Muscle of leg (tissue), 3 donors: ENCODE measurements at regions not wholly inside any gene's neighbourhood (a gene's known extent, or its start where the extent isn't known, plus 50 kb on each side); places are given as distances from the start of the nearest gene placed in this dataset.

Source experiments
- DNase-seq: peaks from one replicate; pipeline ENCODE4 v3.0.0; 2013
- H3K27ac ChIP-seq: one replicate; pipeline ENCODE4 v1.5.1; 2013; ENCODE audit warnings: mild to moderate bottlenecking, low read length, control low read depth
- H3K27me3 ChIP-seq: one replicate; pipeline ENCODE4 v1.6.1; 2013; ENCODE audit warnings: low read length; ENCODE audit not compliant: control insufficient read depth, insufficient read depth
- H3K36me3 ChIP-seq: one replicate; pipeline ENCODE4 v1.6.1; 2013; ENCODE audit warnings: low read length; ENCODE audit not compliant: control insufficient read depth, insufficient read depth
- H3K4me1 ChIP-seq: one replicate; pipeline ENCODE4 v1.6.1; 2013; ENCODE audit warnings: low read length; ENCODE audit not compliant: control insufficient read depth, insufficient read depth
- H3K4me3 ChIP-seq: one replicate; pipeline ENCODE4 v1.5.1; 2013; ENCODE audit warnings: low read length, control low read depth
- H3K9me3 ChIP-seq: replicated peaks from 2 replicates; pipeline ENCODE4 v1.6.1; 2013; ENCODE audit warnings: low read depth, low read length; ENCODE audit not compliant: control insufficient read depth
- WGBS: methylation state at CpG from one replicate; pipeline ENCODE4 v1.1.5; 2013; ENCODE audit warnings: missing lambda C conversion rate; ENCODE audit not compliant: insufficient coverage; 5-methylcytosine and 5-hydroxymethylcytosine counted together

- no peak overlapping the region for H3K27ac ChIP-seq
- DNase-seq: no peak
- peaks cover 2% of the 10 kb centered on the region for H3K4me1 ChIP-seq
- no peaks in the 10 kb centered on the region for H3K27me3 ChIP-seq
- H3K36me3 ChIP-seq: no peaks in the 10 kb centered on the region
- WGBS: 83% methylated on average over 3 of the region's 7 CpGs
- no peaks in the 10 kb centered on the region for H3K9me3 ChIP-seq
- H3K4me3 ChIP-seq: no peak overlapping the region
Observed at GRCh38 chr1:87466621-87467020, 137.9 kb downstream of the LMO4 start.

- Histone ChIP-seq H3K4me3 (no peak overlapping the region), H3K27me3 (no peaks in the 10 kb centered on the region), H3K27ac (no peak overlapping the region), H3K4me1 (peaks cover 2% of the 10 kb centered on the region), H3K9me3 (no peaks in the 10 kb centered on the region), H3K36me3 (no peaks in the 10 kb centered on the region)
- DNase-seq: no peak
- WGBS: 86% methylated on average over 2 of the region's 4 CpGs
Observed at GRCh38 chr1:87472716-87473115, 144.0 kb downstream of the LMO4 start.

DNA sequence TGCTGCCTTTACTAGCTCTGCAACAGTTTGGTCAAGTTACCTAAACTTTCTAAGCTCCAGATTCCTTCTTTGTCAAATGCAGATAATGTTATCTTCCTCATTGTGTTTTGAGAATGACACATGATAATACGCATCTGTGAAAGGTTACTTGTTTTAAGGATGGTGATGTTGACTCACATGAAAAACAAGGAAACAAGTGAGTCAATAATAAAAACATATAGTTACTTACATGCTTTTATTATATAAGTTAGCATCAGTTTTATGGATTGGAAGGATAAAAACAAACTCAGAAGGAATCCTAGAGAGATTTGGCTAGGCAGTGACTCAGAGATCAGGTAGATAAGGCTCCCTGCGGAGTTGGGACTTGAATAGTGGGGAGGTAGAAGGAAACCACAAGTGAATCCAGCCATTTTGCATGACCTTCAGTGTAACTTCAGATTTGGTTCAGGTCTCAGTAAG, 144.6 kb downstream of the LMO4 start:
- WGBS: 89% methylated on average over 1 of the region's 2 CpGs
- DNase-seq: no peak
- no peak overlapping the region for H3K4me3 ChIP-seq
- no peaks in the 10 kb centered on the region for H3K27me3 ChIP-seq
- H3K36me3 ChIP-seq: no peaks in the 10 kb centered on the region
- peaks cover 2% of the 10 kb centered on the region for H3K4me1 ChIP-seq
- no peaks in the 10 kb centered on the region for H3K9me3 ChIP-seq
- H3K27ac ChIP-seq: no peak overlapping the region

DNA sequence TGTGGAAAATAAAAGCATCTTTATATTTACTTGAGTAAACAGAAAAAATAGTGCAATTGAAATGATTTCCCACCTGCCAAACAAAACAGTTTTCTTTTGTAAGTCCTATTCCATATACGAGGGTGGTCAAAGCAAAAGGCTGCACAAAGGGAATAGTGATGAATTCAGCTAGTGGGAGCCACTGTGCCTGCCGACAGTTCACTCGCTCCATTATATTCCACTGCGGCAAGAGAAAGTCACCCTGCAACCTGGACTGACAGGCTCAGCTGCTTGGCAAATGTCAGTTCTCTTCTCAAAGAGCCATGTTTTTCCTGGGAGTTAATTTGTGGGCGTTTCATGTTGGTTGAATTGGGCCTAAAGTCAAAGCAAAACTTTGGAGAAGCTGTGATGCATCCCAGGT, 145.4 kb downstream of the LMO4 start:
- peak; percentile 33 for DNase-seq
- Histone ChIP-seq H3K36me3 (no peaks in the 10 kb centered on the region), H3K9me3 (no peaks in the 10 kb centered on the region), H3K4me1 (peaks cover 2% of the 10 kb centered on the region), H3K27ac (no peak overlapping the region), H3K4me3 (no peak overlapping the region), H3K27me3 (no peaks in the 10 kb centered on the region)
- 52% methylated on average over 3 of the region's 5 CpGs for WGBS

GRCh38 chr1:87478231-87478630, 149.6 kb downstream of the LMO4 start:
- H3K27me3 ChIP-seq: no peaks in the 10 kb centered on the region
- peaks cover 2% of the 10 kb centered on the region for H3K4me1 ChIP-seq
- WGBS: no CpG with 5 or more reads among the region's 3 CpGs
- H3K9me3 ChIP-seq: no peaks in the 10 kb centered on the region
- no peak overlapping the region for H3K4me3 ChIP-seq
- H3K36me3 ChIP-seq: no peaks in the 10 kb centered on the region
- H3K27ac ChIP-seq: no peak overlapping the region
- peak; percentile 25 for DNase-seq

DNA sequence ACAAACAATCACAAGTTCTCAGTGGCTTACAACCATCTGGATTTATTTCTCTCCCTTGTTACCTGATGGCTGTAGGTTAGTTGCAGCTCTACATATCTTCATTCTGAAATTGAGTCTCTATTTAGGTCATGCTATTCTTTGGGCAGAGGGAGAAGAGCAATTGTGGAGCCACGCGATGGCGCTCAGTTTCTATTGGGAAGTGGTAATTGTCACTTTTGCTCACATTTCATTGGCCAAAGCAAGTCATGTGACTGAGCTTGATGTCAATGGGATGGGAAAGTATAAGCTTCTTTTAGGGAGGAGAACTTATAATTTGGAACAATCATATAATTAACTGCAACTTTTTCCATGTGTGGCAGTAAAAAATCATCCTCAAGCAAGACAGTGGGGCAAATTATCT, 166.5 kb downstream of the LMO4 start:
- H3K9me3 ChIP-seq: no peaks in the 10 kb centered on the region
- WGBS: 87% methylated on average over 3 of the region's 3 CpGs
- no peaks in the 10 kb centered on the region for H3K36me3 ChIP-seq
- H3K27ac ChIP-seq: no peak overlapping the region
- no peaks in the 10 kb centered on the region for H3K27me3 ChIP-seq
- H3K4me3 ChIP-seq: no peak overlapping the region
- no peak for DNase-seq
- no peaks in the 10 kb centered on the region for H3K4me1 ChIP-seq

DNA sequence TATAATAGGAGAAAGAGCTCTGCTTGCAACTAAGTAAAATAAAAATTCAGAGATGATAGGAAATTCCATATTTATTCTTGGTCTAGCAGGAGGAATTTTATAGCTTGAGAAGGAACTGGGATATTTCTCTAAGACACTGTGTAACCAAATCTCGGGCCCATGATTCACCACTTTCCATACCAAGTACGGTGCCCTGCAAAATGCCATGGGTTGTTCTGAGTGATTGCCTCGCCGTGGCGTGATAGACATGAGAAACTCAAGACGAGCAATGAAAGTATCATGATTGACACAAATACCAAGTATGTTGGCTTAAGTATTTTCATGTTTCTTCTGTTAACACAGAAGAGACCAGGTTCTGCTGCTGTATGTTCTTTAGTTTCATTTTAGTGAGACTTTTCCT, 167.2 kb downstream of the LMO4 start:
- Histone ChIP-seq H3K4me3 (no peak overlapping the region), H3K27ac (no peak overlapping the region)

GRCh38 chr1:87497380-87498203, 168.9 kb downstream of the LMO4 start:
- no peaks in the 10 kb centered on the region for H3K36me3 ChIP-seq
- H3K27ac ChIP-seq: no peak overlapping the region
- no CpG with 5 or more reads among the region's 1 CpG for WGBS
- H3K4me1 ChIP-seq: no peaks in the 10 kb centered on the region
- no peak for DNase-seq
- no peaks in the 10 kb centered on the region for H3K27me3 ChIP-seq
- no peak overlapping the region for H3K4me3 ChIP-seq
- H3K9me3 ChIP-seq: no peaks in the 10 kb centered on the region

More for the DNA sequence above, 167.2 kb downstream of the LMO4 start:
- Histone ChIP-seq H3K36me3 (no peaks in the 10 kb centered on the region), H3K9me3 (no peaks in the 10 kb centered on the region), H3K27me3 (no peaks in the 10 kb centered on the region), H3K4me1 (no peaks in the 10 kb centered on the region)
- no peak for DNase-seq
- 100% methylated on average over 4 of the region's 6 CpGs for WGBS

DNA sequence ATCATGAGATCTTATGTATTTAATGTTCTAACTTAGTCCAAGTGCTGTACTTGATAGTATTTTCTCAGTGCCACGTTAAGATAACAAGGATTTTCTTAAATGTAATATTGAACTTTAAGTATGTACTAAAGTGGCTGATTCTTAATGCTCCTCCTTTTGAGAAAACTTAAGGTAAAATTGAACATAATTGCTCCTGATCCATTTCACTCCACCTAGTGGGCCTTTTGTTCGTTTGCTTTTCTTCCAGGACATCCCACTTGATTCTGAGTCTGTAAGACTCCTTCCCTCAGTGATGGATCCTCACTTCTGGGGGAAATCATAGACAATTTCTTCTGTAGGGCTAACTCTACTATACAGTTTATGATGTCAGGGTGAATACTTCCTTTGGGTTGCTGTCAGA, 173.1 kb downstream of the LMO4 start:
- no peaks in the 10 kb centered on the region for H3K27me3 ChIP-seq
- no peak overlapping the region for H3K4me3 ChIP-seq
- DNase-seq: no peak
- H3K9me3 ChIP-seq: no peaks in the 10 kb centered on the region
- no peak overlapping the region for H3K27ac ChIP-seq
- 20% methylated on average over 1 of the region's 2 CpGs for WGBS
- no peaks in the 10 kb centered on the region for H3K4me1 ChIP-seq
- no peaks in the 10 kb centered on the region for H3K36me3 ChIP-seq

DNA sequence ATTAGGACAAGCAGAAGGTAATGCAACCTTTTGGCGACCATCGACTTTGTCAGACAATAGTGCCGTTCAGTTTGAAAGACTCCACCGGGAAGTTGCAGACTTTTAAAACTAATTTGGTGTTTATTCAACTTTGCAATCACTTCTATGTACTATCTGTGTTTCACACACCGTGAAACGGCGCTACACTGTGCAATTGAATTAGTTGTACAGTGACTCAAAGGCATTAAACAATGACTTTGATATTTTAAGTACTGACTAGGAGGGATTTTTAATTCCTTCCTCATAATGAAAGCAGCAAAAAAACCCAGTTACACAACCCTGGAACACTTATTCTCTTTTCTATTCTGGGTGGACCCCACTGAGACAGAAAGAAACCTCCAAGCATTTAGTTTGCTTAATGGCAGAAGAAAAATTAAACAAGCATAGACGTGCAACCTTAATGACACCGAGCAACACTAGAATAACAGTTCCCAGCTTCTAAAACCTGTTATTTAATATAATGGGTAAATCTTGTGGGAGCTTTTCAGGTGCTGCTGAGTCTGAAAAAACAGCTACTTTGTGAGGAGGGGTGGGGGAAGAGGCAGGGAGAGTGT, 176.8 kb downstream of the LMO4 start:
- no peaks in the 10 kb centered on the region for H3K4me1 ChIP-seq
- no peak for DNase-seq
- no peaks in the 10 kb centered on the region for H3K27me3 ChIP-seq
- no peak overlapping the region for H3K4me3 ChIP-seq
- no peaks in the 10 kb centered on the region for H3K36me3 ChIP-seq
- WGBS: no CpG with 5 or more reads among the region's 9 CpGs
- H3K9me3 ChIP-seq: no peaks in the 10 kb centered on the region
- H3K27ac ChIP-seq: no peak overlapping the region
